Loucy (cell line): ENCODE measurements at regions not wholly inside any gene's neighbourhood (a gene's known extent, or its start where the extent isn't known, plus 50 kb on each side); places are given as distances from the start of the nearest gene placed in this dataset.

ENCODE experiments used
- H2AFZ ChIP-seq: fragments of 200-600 bp; sonication (generic); 2 replicates; pipeline ENCODE4 v1.6.0; 2016; ENCODE audit warnings: antibody characterized with exemption, mild to moderate bottlenecking, low read length, moderate library complexity
- H3F3A ChIP-seq: fragments of 200-600 bp; 2 replicates; pipeline ENCODE4 v1.6.0; 2016; ENCODE audit warnings: antibody characterized with exemption, low read depth, mild to moderate bottlenecking
- H3K27me3 ChIP-seq: fragments of 200-600 bp; sonication (generic); 2 replicates; pipeline ENCODE4 v1.6.1; 2014; ENCODE audit warnings: low read length, mild to moderate bottlenecking; ENCODE audit not compliant: insufficient read depth, poor library complexity, severe bottlenecking
- H3K36me3 ChIP-seq: fragments of 200-600 bp; sonication (generic); 2 replicates; pipeline ENCODE4 v1.6.1; 2016; ENCODE audit warnings: low read length; ENCODE audit not compliant: insufficient read depth
- H3K4me1 ChIP-seq: fragments of 200-600 bp; sonication (generic); 2 replicates; pipeline ENCODE4 v1.5.1; 2014; ENCODE audit warnings: low read length, mild to moderate bottlenecking; ENCODE audit not compliant: insufficient read depth, poor library complexity, severe bottlenecking
- H3K4me2 ChIP-seq: fragments of 200-600 bp; sonication (generic); 2 replicates; pipeline ENCODE4 v1.6.0; 2014; ENCODE audit warnings: antibody characterized with exemption, low read length, low read depth, mild to moderate bottlenecking; ENCODE audit not compliant: poor library complexity, severe bottlenecking
- H3K4me3 ChIP-seq: fragments of 200-600 bp; sonication (generic); 2 replicates; pipeline ENCODE4 v1.5.1; 2014; ENCODE audit warnings: low read length, mild to moderate bottlenecking, mixed read lengths; ENCODE audit not compliant: poor library complexity, severe bottlenecking
- H3K79me2 ChIP-seq: fragments of 200-600 bp; sonication (generic); 2 replicates; pipeline ENCODE4 v1.6.1; 2014; ENCODE audit warnings: low read length; ENCODE audit not compliant: insufficient read depth
- H3K9ac ChIP-seq: fragments of 200-600 bp; sonication (generic); 2 replicates; pipeline ENCODE4 v1.6.0; 2014; ENCODE audit warnings: mild to moderate bottlenecking, low read depth, low read length, moderate library complexity; ENCODE audit not compliant: poor library complexity, severe bottlenecking
- H3K9me2 ChIP-seq: fragments of 200-600 bp; sonication (generic); replicated peaks from 2 replicates; pipeline ENCODE4 v1.6.1; 2016; ENCODE audit warnings: low read depth, low read length, mixed read lengths
- H3K9me3 ChIP-seq: fragments of 200-600 bp; sonication (generic); 2 replicates; pipeline ENCODE4 v1.6.1; 2014; ENCODE audit warnings: mild to moderate bottlenecking, antibody characterized with exemption, low read length, low read depth; ENCODE audit not compliant: insufficient read depth
- H4K20me1 ChIP-seq: fragments of 200-600 bp; sonication (generic); 2 replicates; pipeline ENCODE4 v1.6.0; 2014; ENCODE audit warnings: antibody characterized with exemption, low read length, mild to moderate bottlenecking; ENCODE audit not compliant: insufficient read depth, poor library complexity, severe bottlenecking
- CTCF ChIP-seq: fragments of 200-600 bp; sonication (generic); conservative IDR thresholded peaks from 2 replicates; pipeline ENCODE4 v1.5.1; 2014; ENCODE audit warnings: mild to moderate bottlenecking, antibody characterized with exemption, low read length
- EZH2phosphoT487 ChIP-seq: fragments of 200-600 bp; IDR thresholded peaks from 2 replicates; pipeline ENCODE4 v1.6.1; 2018; ENCODE audit warnings: antibody characterized with exemption, mild to moderate bottlenecking, moderate library complexity, borderline replicate concordance

GRCh38 chr10:10663622-10664021, 354.1 kb upstream of the CELF2 start:
- no peaks in the 10 kb centered on the region for H3F3A ChIP-seq
- no peaks in the 10 kb centered on the region for H3K9me2 ChIP-seq
- no peak overlapping the region for H3K4me2 ChIP-seq
- no peak overlapping the region for H2AFZ ChIP-seq
- H3K9ac ChIP-seq: no peak overlapping the region
- H3K79me2 ChIP-seq: no peaks in the 10 kb centered on the region
- no peaks in the 10 kb centered on the region for H3K27me3 ChIP-seq
- H4K20me1 ChIP-seq: no peaks in the 10 kb centered on the region
- H3K36me3 ChIP-seq: no peaks in the 10 kb centered on the region
- no peak overlapping the region for H3K4me3 ChIP-seq
- TF ChIP-seq CTCF (no peak), EZH2phosphoT487 (no peak)
- H3K4me1 ChIP-seq: no peaks in the 10 kb centered on the region
- H3K9me3 ChIP-seq: no peaks in the 10 kb centered on the region

- no peak overlapping the region for H3K4me3 ChIP-seq
- no peaks in the 10 kb centered on the region for H3K27me3 ChIP-seq
- H3K9me3 ChIP-seq: no peaks in the 10 kb centered on the region
- TF ChIP-seq CTCF (no peak), EZH2phosphoT487 (no peak)
- H3K9me2 ChIP-seq: no peaks in the 10 kb centered on the region
- H3K79me2 ChIP-seq: no peaks in the 10 kb centered on the region
- H2AFZ ChIP-seq: no peak overlapping the region
- no peak overlapping the region for H3K4me2 ChIP-seq
- no peaks in the 10 kb centered on the region for H4K20me1 ChIP-seq
- H3F3A ChIP-seq: no peaks in the 10 kb centered on the region
- no peak overlapping the region for H3K9ac ChIP-seq
- no peaks in the 10 kb centered on the region for H3K36me3 ChIP-seq
- no peaks in the 10 kb centered on the region for H3K4me1 ChIP-seq
Observed at GRCh38 chr10:10665750-10666149, 351.9 kb upstream of the CELF2 start.

GRCh38 chr10:10667466-10667865, 350.2 kb upstream of the CELF2 start:
- TF ChIP-seq CTCF: no peak
- no peak for TF ChIP-seq EZH2phosphoT487
- Histone ChIP-seq H3K27me3 (no peaks in the 10 kb centered on the region), H4K20me1 (no peaks in the 10 kb centered on the region), H3K4me2 (no peak overlapping the region), H3K79me2 (no peaks in the 10 kb centered on the region), H3K9me3 (no peaks in the 10 kb centered on the region), H3K4me3 (no peak overlapping the region), H3K36me3 (no peaks in the 10 kb centered on the region), H3F3A (no peaks in the 10 kb centered on the region), H3K9ac (no peak overlapping the region), H2AFZ (no peak overlapping the region), H3K9me2 (no peaks in the 10 kb centered on the region), H3K4me1 (no peaks in the 10 kb centered on the region)
